Aorta (tissue), 5 donors: ENCODE measurements at regions not wholly inside any gene's neighbourhood (a gene's known extent, or its start where the extent isn't known, plus 50 kb on each side); places are given as distances from the start of the nearest gene placed in this dataset.

Experiments
- ATAC-seq: fragments of 200-7000 bp; cut with Tn5 transposase; one replicate; pipeline ENCODE4 v1.9.1; 2022; ENCODE audit warnings: moderate library complexity; ENCODE audit not compliant: low FRiP score
- DNase-seq, 2 donors: peaks; one replicate each; pipeline ENCODE4 v3.0.0-alpha.2; 2020
- H3K27ac ChIP-seq, 2 donors: one replicate each; pipeline ENCODE4 v1.5.1; 2013; ENCODE audit warnings: low read length in 2 of 2, mild to moderate bottlenecking in 2 of 2, moderate library complexity in 2 of 2, control low read depth in 1 of 2, inconsistent platforms in 1 of 2, low read depth in 1 of 2
- H3K27me3 ChIP-seq, 2 donors: one replicate each; pipeline ENCODE4 v1.6.1; 2013; ENCODE audit warnings: control low read depth in 1 of 2, low read length in 1 of 2, mild to moderate bottlenecking in 1 of 2, moderate library complexity in 1 of 2; ENCODE audit not compliant: insufficient read depth in 2 of 2, control insufficient read depth in 1 of 2
- H3K36me3 ChIP-seq, 2 donors: one replicate each; pipeline ENCODE4 v1.6.1; 2013; ENCODE audit warnings: control low read depth in 1 of 2, low read length in 1 of 2, mild to moderate bottlenecking in 1 of 2; ENCODE audit not compliant: insufficient read depth in 2 of 2, control insufficient read depth in 1 of 2
- H3K4me1 ChIP-seq, 2 donors: one replicate each; pipeline ENCODE4 v1.6.1; 2013; ENCODE audit warnings: low read length in 2 of 2, control low read depth in 1 of 2, mild to moderate bottlenecking in 1 of 2, moderate library complexity in 1 of 2; ENCODE audit not compliant: insufficient read depth in 2 of 2, control insufficient read depth in 1 of 2
- H3K4me3 ChIP-seq, 2 donors: one replicate each; pipeline ENCODE4 v1.5.1; 2013; ENCODE audit warnings: low read length in 2 of 2, control low read depth in 1 of 2, mild to moderate bottlenecking in 1 of 2
- H3K9me3 ChIP-seq: one replicate; pipeline ENCODE4 v1.6.1; 2013; ENCODE audit warnings: mild to moderate bottlenecking, low read length; ENCODE audit not compliant: control insufficient read depth
- WGBS, 2 donors: extraction: QIAGEN DNeasy Blood & Tissue Kit; methylation state at CpG; one replicate each; pipeline ENCODE4 v1.1.7; 2013; 5-methylcytosine and 5-hydroxymethylcytosine counted together
- intact Hi-C, 2 donors: fragments of 100-400 bp; cut with DNase I; formaldehyde crosslinking; loops; one replicate each; pipeline versions ENCODE4 v1.14.2 to v1.15.0; 2022
- donor health status: healthy with polysubstance abuse.
- donor health status: Bipolar disorder and iron deficiency.
- donor health status: DM: no; HTN: no; CAD: no.
- donor health status: DM: no; HTN: no; CAD: no.
- donor health status: DM: yes; HTN: yes; CAD: no.

GRCh38 chr4:37070041-37070440 lies 174.5 kb upstream of the NWD2 start:
- DNase-seq = no peak
- H3K4me3 ChIP-seq = no peak overlapping the region
- H3K27me3 ChIP-seq = no peaks in the 10 kb centered on the region
- H3K9me3 ChIP-seq = peaks cover 6% of the 10 kb centered on the region
- H3K27ac ChIP-seq = no peak overlapping the region
- WGBS, 2 donors = 57 to 67% methylated on average over 5 of the region's 5 CpGs
- H3K4me1 ChIP-seq = no peaks in the 10 kb centered on the region
- no peaks in the 10 kb centered on the region for H3K36me3 ChIP-seq
- ATAC-seq = no peak
- intact Hi-C loops = no loop called here

- Histone ChIP-seq H3K27ac (no peak overlapping the region), H3K4me1 (no peaks in the 10 kb centered on the region), H3K27me3 (no peaks in the 10 kb centered on the region), H3K4me3 (no peak overlapping the region), H3K36me3 (no peaks in the 10 kb centered on the region), H3K9me3 (peaks cover 6% of the 10 kb centered on the region)
- ATAC-seq (no peak), DNase-seq (no peak)
- intact Hi-C loops = no loop called here
- 82 to 92% methylated on average over 3 of the region's 3 CpGs for WGBS, 2 donors
Observed at GRCh38 chr4:37071576-37071975, 173.0 kb upstream of the NWD2 start.

GRCh38 chr4:37073226-37073840 lies 171.2 kb upstream of the NWD2 start:
- Histone ChIP-seq H3K9me3 (peaks cover 6% of the 10 kb centered on the region), H3K36me3 (no peaks in the 10 kb centered on the region), H3K4me1 (no peaks in the 10 kb centered on the region), H3K4me3 (no peak overlapping the region), H3K27me3 (no peaks in the 10 kb centered on the region), H3K27ac (no peak overlapping the region)
- ATAC-seq (no peak), DNase-seq (no peak)
- WGBS, 2 donors = 87 to 92% methylated on average over 10 of the region's 10 CpGs
- intact Hi-C loops = no loop called here

GRCh38 chr4:37082912-37083311 lies 161.6 kb upstream of the NWD2 start:
- 90 to 93% methylated on average over 2 of the region's 2 CpGs for WGBS, 2 donors
- Histone ChIP-seq H3K27me3 (no peaks in the 10 kb centered on the region), H3K4me1 (no peaks in the 10 kb centered on the region), H3K4me3 (no peak overlapping the region), H3K27ac (no peak overlapping the region), H3K9me3 (no peaks in the 10 kb centered on the region), H3K36me3 (no peaks in the 10 kb centered on the region)
- no peak for DNase-seq
- ATAC-seq = no peak
- intact Hi-C loops = no loop called here

- intact Hi-C loops = no loop called here
- no peak overlapping the region for H3K27ac ChIP-seq
- DNase-seq (no peak), ATAC-seq (no peak)
- no peaks in the 10 kb centered on the region for H3K36me3 ChIP-seq
- 84 to 96% methylated on average over 1 of the region's 1 CpG for WGBS, 2 donors
- H3K9me3 ChIP-seq = peaks cover 5% of the 10 kb centered on the region
- no peaks in the 10 kb centered on the region for H3K27me3 ChIP-seq
- H3K4me3 ChIP-seq = no peak overlapping the region
- no peaks in the 10 kb centered on the region for H3K4me1 ChIP-seq
Observed at GRCh38 chr4:37095925-37096324, 148.6 kb upstream of the NWD2 start.

GRCh38 chr4:37101182-37101581 lies 143.4 kb upstream of the NWD2 start:
- Histone ChIP-seq H3K9me3 (no peaks in the 10 kb centered on the region), H3K27me3 (no peaks in the 10 kb centered on the region), H3K4me3 (no peak overlapping the region), H3K27ac (no peak overlapping the region), H3K4me1 (no peaks in the 10 kb centered on the region), H3K36me3 (no peaks in the 10 kb centered on the region)
- 81 to 83% methylated on average over 3 of the region's 3 CpGs for WGBS, 2 donors
- ATAC-seq (no peak), DNase-seq (no peak)
- intact Hi-C loops = no loop called here

GRCh38 chr4:37101686-37102085 lies 142.9 kb upstream of the NWD2 start:
- no peaks in the 10 kb centered on the region for H3K36me3 ChIP-seq
- ATAC-seq (no peak), DNase-seq (no peak)
- no peaks in the 10 kb centered on the region for H3K4me1 ChIP-seq
- intact Hi-C loops = no loop called here
- H3K27ac ChIP-seq = no peak overlapping the region
- no peak overlapping the region for H3K4me3 ChIP-seq
- H3K27me3 ChIP-seq = no peaks in the 10 kb centered on the region
- H3K9me3 ChIP-seq = no peaks in the 10 kb centered on the region
- 80 to 82% methylated on average over 2 of the region's 2 CpGs for WGBS, 2 donors

GRCh38 chr4:37109756-37110155 lies 134.8 kb upstream of the NWD2 start:
- intact Hi-C loops = no loop called here
- Histone ChIP-seq H3K9me3 (no peaks in the 10 kb centered on the region), H3K27me3 (no peaks in the 10 kb centered on the region), H3K4me1 (no peaks in the 10 kb centered on the region), H3K36me3 (no peaks in the 10 kb centered on the region), H3K27ac (no peak overlapping the region), H3K4me3 (no peak overlapping the region)
- ATAC-seq (no peak), DNase-seq (no peak)
- 29 to 39% methylated on average over 1 of the region's 1 CpG for WGBS, 2 donors

GRCh38 chr4:37124800-37125199 lies 119.7 kb upstream of the NWD2 start:
- no peaks in the 10 kb centered on the region for H3K36me3 ChIP-seq
- WGBS, 2 donors = 70 to 74% methylated on average over 4 of the region's 4 CpGs
- no peaks in the 10 kb centered on the region for H3K27me3 ChIP-seq
- no peak overlapping the region for H3K4me3 ChIP-seq
- DNase-seq (no peak), ATAC-seq (no peak)
- H3K4me1 ChIP-seq = no peaks in the 10 kb centered on the region
- H3K9me3 ChIP-seq = no peaks in the 10 kb centered on the region
- no peak overlapping the region for H3K27ac ChIP-seq
- intact Hi-C loops = no loop called here
